Mammary epithelial cell (primary cell): ENCODE measurements at regions not wholly inside any gene's neighbourhood (a gene's known extent, or its start where the extent isn't known, plus 50 kb on each side); places are given as distances from the start of the nearest gene placed in this dataset.

Source experiments
- EZH2 ChIP-seq: IDR thresholded peaks from 2 replicates; pipeline ENCODE4 v1.6.1; 2012; ENCODE audit warnings: low read length, inconsistent platforms, borderline replicate concordance
- TF ChIP-seq, protein P1 (sequence below), 2 donors: IDR thresholded peaks in 1 of 2; conservative IDR thresholded peaks in 1 of 2; 2 replicates each; pipeline ENCODE4 v1.5.1; 2011 to 2012; ENCODE audit warnings: inconsistent platforms in 2 of 2, low read length in 2 of 2, mild to moderate bottlenecking in 2 of 2, control low read depth in 1 of 2, low read depth in 1 of 2; ENCODE audit not compliant: insufficient read depth in 1 of 2; ENCODE audit errors: extremely low read depth in 1 of 2

DNA sequence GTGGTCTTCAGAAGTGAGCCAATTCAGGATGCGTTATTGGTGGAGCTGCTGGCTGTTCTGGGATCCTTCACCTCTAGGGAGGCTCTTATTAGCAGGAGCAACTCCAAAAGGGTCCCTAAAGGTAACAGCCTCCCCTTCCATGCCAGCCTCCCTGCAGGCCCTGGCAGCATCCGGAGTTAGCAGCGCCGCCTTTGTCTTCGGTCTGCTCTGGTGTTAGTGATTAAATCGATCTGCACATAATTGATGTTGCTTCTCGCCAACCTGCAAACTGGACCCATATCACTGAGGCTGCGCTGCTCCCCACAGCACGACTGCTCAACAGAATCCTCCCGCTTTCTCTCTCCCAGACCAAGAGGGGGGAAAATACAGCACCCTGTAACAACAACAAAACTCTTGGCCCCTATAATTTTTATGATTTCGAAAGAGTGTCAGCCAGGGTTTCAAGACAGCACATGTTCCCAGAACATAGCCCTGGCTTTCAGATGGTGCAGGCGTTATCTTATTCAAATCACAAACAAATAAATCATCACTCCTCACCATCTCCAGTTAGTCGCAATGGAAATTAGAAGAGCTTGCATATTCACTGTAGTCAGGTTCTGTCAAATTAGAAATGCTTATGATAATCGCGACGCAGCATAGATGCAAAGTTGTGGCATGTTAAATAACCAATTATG is 76.0 kb downstream of the IRX3 start:
- TF ChIP-seq, protein P1, sequence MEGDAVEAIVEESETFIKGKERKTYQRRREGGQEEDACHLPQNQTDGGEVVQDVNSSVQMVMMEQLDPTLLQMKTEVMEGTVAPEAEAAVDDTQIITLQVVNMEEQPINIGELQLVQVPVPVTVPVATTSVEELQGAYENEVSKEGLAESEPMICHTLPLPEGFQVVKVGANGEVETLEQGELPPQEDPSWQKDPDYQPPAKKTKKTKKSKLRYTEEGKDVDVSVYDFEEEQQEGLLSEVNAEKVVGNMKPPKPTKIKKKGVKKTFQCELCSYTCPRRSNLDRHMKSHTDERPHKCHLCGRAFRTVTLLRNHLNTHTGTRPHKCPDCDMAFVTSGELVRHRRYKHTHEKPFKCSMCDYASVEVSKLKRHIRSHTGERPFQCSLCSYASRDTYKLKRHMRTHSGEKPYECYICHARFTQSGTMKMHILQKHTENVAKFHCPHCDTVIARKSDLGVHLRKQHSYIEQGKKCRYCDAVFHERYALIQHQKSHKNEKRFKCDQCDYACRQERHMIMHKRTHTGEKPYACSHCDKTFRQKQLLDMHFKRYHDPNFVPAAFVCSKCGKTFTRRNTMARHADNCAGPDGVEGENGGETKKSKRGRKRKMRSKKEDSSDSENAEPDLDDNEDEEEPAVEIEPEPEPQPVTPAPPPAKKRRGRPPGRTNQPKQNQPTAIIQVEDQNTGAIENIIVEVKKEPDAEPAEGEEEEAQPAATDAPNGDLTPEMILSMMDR (conservative IDR thresholded peaks at IDR 0.05 in 1 of 2, IDR thresholded peaks at IDR 0.05 in 1 of 2; ENCODE audit: extremely low read depth in 1 of 2, insufficient read depth in 1 of 2, low read depth in 1 of 2, low read length in 2 of 2), result no peak
- no peak for TF ChIP-seq EZH2
